Endodermal cell (in vitro differentiated cells): ENCODE measurements at regions not wholly inside any gene's neighbourhood (a gene's known extent, or its start where the extent isn't known, plus 50 kb on each side); places are given as distances from the start of the nearest gene placed in this dataset.

ENCODE experiments used
- DNase-seq: peaks from one replicate; pipeline ENCODE4 v3.0.0-alpha.2; 2017
- H3K27ac ChIP-seq: 2 replicates; pipeline ENCODE4 v1.5.1; 2013; ENCODE audit warnings: mild to moderate bottlenecking, low read depth, low read length, moderate library complexity
- H3K27me3 ChIP-seq: 2 replicates; pipeline ENCODE4 v1.6.1; 2013; ENCODE audit warnings: mild to moderate bottlenecking, low read length, moderate library complexity; ENCODE audit not compliant: insufficient read depth, control insufficient read depth, poor library complexity, severe bottlenecking
- H3K36me3 ChIP-seq: 2 replicates; pipeline ENCODE4 v1.7.0; 2013; ENCODE audit warnings: mild to moderate bottlenecking, low read length, moderate library complexity; ENCODE audit not compliant: control insufficient read depth, insufficient read depth
- H3K4me1 ChIP-seq: one replicate; pipeline ENCODE4 v1.7.0; 2013; ENCODE audit warnings: low read length; ENCODE audit not compliant: control insufficient read depth, insufficient read depth
- H3K4me3 ChIP-seq: 2 replicates; pipeline ENCODE4 v1.5.1; 2013; ENCODE audit warnings: mild to moderate bottlenecking, low read length, moderate library complexity
- H3K9ac ChIP-seq: 2 replicates; pipeline ENCODE4 v1.6.1; 2013; ENCODE audit warnings: mild to moderate bottlenecking, low read length, moderate library complexity; ENCODE audit not compliant: poor library complexity, severe bottlenecking; ENCODE audit errors: extremely low read depth
- H3K9me3 ChIP-seq: 2 replicates; pipeline ENCODE4 v1.6.1; 2013; ENCODE audit warnings: mild to moderate bottlenecking, low read length, moderate library complexity; ENCODE audit not compliant: control insufficient read depth
- H3K27ac Mint-ChIP-seq: 2 replicates; pipeline ENCODE4 v1.8.0; 2020; ENCODE audit warnings: mixed read lengths
- H3K27me3 Mint-ChIP-seq: 2 replicates; pipeline ENCODE4 v1.8.0; 2021; ENCODE audit warnings: mild to moderate bottlenecking, mixed read lengths; ENCODE audit not compliant: insufficient read depth
- H3K36me3 Mint-ChIP-seq: 2 replicates; pipeline ENCODE4 v1.8.0; 2020; ENCODE audit warnings: low read depth, mixed read lengths
- H3K4me1 Mint-ChIP-seq: 2 replicates; pipeline ENCODE4 v1.8.0; 2020; ENCODE audit warnings: mixed read lengths
- H3K4me3 Mint-ChIP-seq: 2 replicates; pipeline ENCODE4 v1.8.0; 2020; ENCODE audit warnings: mild to moderate bottlenecking, moderate library complexity, mixed read lengths
- H3K9me3 Mint-ChIP-seq: 2 replicates; pipeline ENCODE4 v1.8.0; 2020; ENCODE audit warnings: mild to moderate bottlenecking, mixed read lengths
- WGBS, 2 experiments: methylation state at CpG; one replicate each; pipeline versions ENCODE4 v1.1.5 to v1.1.7; 2013; ENCODE audit warnings: missing lambda C conversion rate in 2 of 2, mixed read lengths in 1 of 2; ENCODE audit not compliant: insufficient coverage in 1 of 2, insufficient read length in 1 of 2; 5-methylcytosine and 5-hydroxymethylcytosine counted together
- TF ChIP-seq, protein P1 (sequence below): fragments of 200-600 bp; sonication (generic); conservative IDR thresholded peaks from 2 replicates; pipeline ENCODE4 v1.5.0; 2021; ENCODE audit warnings: antibody characterized with exemption, mild to moderate bottlenecking

DNA sequence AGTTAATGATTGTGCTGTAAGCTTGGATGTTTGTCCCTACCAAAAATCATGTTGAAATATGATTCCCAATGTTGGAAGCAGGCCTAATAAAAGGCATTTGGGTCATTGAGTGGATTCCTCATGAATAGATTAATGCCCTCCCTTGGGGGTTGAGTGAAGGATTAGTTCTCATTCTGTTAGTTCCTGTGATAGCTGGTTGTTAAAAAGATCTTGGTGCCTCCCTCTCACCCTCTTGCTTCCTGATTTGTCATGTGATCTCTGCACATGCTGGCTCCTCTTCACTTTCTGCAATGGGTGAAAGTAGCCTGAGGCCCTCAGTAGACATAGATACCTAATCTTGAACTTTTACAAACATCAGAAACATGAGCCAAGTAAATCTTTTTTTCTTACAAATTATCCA lies 115.6 kb upstream of the HCRTR2 start:
- peaks cover 11% of the 10 kb centered on the region for H3K9me3 Mint-ChIP-seq
- no peak overlapping the region for H3K27ac Mint-ChIP-seq
- no peak overlapping the region for H3K4me3 Mint-ChIP-seq
- Histone ChIP-seq H3K4me3 (no peak overlapping the region), H3K27ac (no peak overlapping the region), H3K9ac (no peak overlapping the region), H3K36me3 (no peaks in the 10 kb centered on the region), H3K4me1 (no peaks in the 10 kb centered on the region), H3K9me3 (peaks cover 11% of the 10 kb centered on the region), H3K27me3 (no peaks in the 10 kb centered on the region)
- DNase-seq = no peak
- H3K27me3 Mint-ChIP-seq = peaks cover 3% of the 10 kb centered on the region
- no peaks in the 10 kb centered on the region for H3K36me3 Mint-ChIP-seq
- H3K4me1 Mint-ChIP-seq = peaks cover 9% of the 10 kb centered on the region
- TF ChIP-seq, protein P1, sequence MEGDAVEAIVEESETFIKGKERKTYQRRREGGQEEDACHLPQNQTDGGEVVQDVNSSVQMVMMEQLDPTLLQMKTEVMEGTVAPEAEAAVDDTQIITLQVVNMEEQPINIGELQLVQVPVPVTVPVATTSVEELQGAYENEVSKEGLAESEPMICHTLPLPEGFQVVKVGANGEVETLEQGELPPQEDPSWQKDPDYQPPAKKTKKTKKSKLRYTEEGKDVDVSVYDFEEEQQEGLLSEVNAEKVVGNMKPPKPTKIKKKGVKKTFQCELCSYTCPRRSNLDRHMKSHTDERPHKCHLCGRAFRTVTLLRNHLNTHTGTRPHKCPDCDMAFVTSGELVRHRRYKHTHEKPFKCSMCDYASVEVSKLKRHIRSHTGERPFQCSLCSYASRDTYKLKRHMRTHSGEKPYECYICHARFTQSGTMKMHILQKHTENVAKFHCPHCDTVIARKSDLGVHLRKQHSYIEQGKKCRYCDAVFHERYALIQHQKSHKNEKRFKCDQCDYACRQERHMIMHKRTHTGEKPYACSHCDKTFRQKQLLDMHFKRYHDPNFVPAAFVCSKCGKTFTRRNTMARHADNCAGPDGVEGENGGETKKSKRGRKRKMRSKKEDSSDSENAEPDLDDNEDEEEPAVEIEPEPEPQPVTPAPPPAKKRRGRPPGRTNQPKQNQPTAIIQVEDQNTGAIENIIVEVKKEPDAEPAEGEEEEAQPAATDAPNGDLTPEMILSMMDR = no peak

DNA sequence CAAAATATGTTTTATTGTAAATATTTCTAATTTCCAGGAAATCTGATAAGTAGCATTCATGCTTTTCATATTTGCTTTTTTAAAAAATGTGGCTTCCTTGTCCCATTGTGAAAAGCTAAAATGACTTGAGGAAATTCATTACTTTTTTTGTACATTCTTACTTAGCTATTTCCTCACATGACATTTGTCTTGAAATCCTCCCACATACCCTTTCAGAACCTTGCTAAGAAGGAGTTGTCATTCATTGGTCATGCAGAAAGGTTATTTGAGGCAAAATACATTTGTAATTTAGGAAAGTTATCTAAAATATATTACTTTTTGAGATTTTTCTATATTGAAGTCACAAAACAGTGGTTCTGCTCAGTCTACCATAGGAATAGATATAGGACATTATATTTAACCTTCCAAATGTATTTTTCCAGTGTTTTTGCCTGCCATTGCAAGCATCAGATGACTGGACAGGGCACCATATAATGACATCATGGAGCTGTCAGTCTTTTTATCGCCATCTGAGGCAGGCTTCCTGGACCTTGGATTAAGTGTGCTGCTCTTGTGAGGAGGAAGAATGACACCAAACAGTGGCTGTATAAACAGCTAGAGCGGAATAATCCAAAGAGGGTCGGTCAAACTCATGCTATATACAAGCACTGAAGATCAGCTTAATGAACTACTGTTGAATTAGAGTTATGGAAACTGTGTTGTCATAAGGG lies 109.4 kb upstream of the HCRTR2 start:
- H3K9ac ChIP-seq = no peak overlapping the region
- TF ChIP-seq, protein P1 = no peak
- Mint-ChIP-seq H3K27me3 (no peaks in the 10 kb centered on the region), H3K9me3 (peaks cover 4% of the 10 kb centered on the region), H3K27ac (no peak overlapping the region), H3K4me3 (no peak overlapping the region), H3K4me1 (no peaks in the 10 kb centered on the region), H3K36me3 (no peaks in the 10 kb centered on the region)
- H3K36me3 ChIP-seq = no peaks in the 10 kb centered on the region
- peaks cover 5% of the 10 kb centered on the region for H3K9me3 ChIP-seq
- WGBS, 2 experiments = 81 to 100% methylated on average over 2 to 3 of the region's 3 CpGs
- H3K4me1 ChIP-seq = no peaks in the 10 kb centered on the region
- no peak overlapping the region for H3K4me3 ChIP-seq
- no peak overlapping the region for H3K27ac ChIP-seq
- no peak for DNase-seq
- H3K27me3 ChIP-seq = no peaks in the 10 kb centered on the region

DNA sequence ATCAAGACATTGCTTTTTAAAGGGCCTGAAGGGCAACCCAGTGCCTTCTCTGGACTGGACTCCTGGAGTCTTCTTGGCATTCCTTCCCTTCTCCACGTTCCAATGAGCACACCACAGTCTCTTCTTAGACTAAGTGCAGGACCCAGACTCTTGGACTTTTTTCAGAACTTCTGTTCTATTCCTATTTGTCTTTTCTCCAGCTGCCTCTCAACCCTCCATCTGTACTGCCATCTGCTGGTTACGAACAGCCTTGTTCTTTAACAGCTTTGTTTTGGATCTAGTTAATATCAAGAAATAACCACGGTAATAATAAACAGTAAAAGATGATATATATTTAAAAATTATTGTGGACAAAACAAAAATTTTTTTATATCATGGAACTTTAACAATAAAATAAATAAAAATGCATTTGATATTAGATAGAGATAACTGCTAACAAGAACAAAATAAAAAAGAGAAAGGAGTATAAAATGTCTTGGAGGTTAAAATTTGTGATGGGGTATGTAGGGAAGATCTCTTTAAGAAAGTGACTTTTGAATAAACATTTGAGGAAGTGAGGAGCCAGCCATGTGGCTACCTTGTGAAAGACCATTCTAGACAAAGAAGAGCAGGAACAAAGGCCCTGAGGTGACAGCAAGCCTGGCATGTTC lies 105.1 kb upstream of the HCRTR2 start:
- Histone ChIP-seq H3K27ac (no peak overlapping the region), H3K36me3 (no peaks in the 10 kb centered on the region), H3K4me3 (no peak overlapping the region), H3K9me3 (no peaks in the 10 kb centered on the region), H3K4me1 (no peaks in the 10 kb centered on the region), H3K27me3 (no peaks in the 10 kb centered on the region), H3K9ac (no peak overlapping the region)
- no peak overlapping the region for H3K27ac Mint-ChIP-seq
- DNase-seq = peak; percentile 72
- no peak overlapping the region for H3K4me3 Mint-ChIP-seq
- no peaks in the 10 kb centered on the region for H3K27me3 Mint-ChIP-seq
- 0 to 17% methylated on average over 1 to 2 of the region's 3 CpGs for WGBS, 2 experiments
- H3K9me3 Mint-ChIP-seq = no peaks in the 10 kb centered on the region
- H3K4me1 Mint-ChIP-seq = no peaks in the 10 kb centered on the region
- TF ChIP-seq, protein P1 = peak; percentile 94
- no peaks in the 10 kb centered on the region for H3K36me3 Mint-ChIP-seq
